ENCODE measurements at regions not wholly inside any gene's neighbourhood (a gene's known extent, or its start where the extent isn't known, plus 50 kb on each side); places are given as distances from the start of the nearest gene placed in this dataset.
"Not testable (repeated sequence)": the region's sequence is repeated elsewhere in the genome, so short reads cannot be mapped to it uniquely, and the experiment has no call there.

- ATAC-seq (ENCODE audit: low FRiP score) (no peak), DNase-seq (no peak)
- no peaks in the 10 kb centered on the region for H3K4me1 ChIP-seq (ENCODE audit: control insufficient read depth in 1 of 2, insufficient read depth in 2 of 2, low read length in 2 of 2)
- H3K36me3 ChIP-seq (ENCODE audit: control insufficient read depth in 1 of 2, insufficient read depth in 2 of 2, low read length in 1 of 2), result no peaks in the 10 kb centered on the region
- intact Hi-C loops (cut with DNase I), result no loop called here
- no peaks in the 10 kb centered on the region for H3K27me3 ChIP-seq (ENCODE audit: control insufficient read depth in 1 of 2, insufficient read depth in 2 of 2, low read length in 1 of 2)
- no peak overlapping the region for H3K4me3 ChIP-seq (ENCODE audit: low read length in 2 of 2)
- H3K27ac ChIP-seq (ENCODE audit: low read depth in 1 of 2, low read length in 2 of 2), result no peak overlapping the region
- WGBS, 2 donors, result 68 to 76% methylated on average over 5 of the region's 5 CpGs
- no peaks in the 10 kb centered on the region for H3K9me3 ChIP-seq (ENCODE audit: control insufficient read depth, low read length)
Measured at GRCh38 chr7:10483671-10484070, 490.0 kb upstream of the PHF14 start.

GRCh38 chr7:10484767-10485166, 488.9 kb upstream of the PHF14 start:
- no peak overlapping the region for H3K4me3 ChIP-seq (ENCODE audit: low read length in 2 of 2)
- H3K27ac ChIP-seq (ENCODE audit: low read depth in 1 of 2, low read length in 2 of 2), result no peak overlapping the region
- no peaks in the 10 kb centered on the region for H3K27me3 ChIP-seq (ENCODE audit: control insufficient read depth in 1 of 2, insufficient read depth in 2 of 2, low read length in 1 of 2)
- intact Hi-C loops (cut with DNase I), result no loop called here
- no peaks in the 10 kb centered on the region for H3K36me3 ChIP-seq (ENCODE audit: control insufficient read depth in 1 of 2, insufficient read depth in 2 of 2, low read length in 1 of 2)
- no peaks in the 10 kb centered on the region for H3K9me3 ChIP-seq (ENCODE audit: control insufficient read depth, low read length)
- no peak for ATAC-seq (ENCODE audit: low FRiP score)
- no peaks in the 10 kb centered on the region for H3K4me1 ChIP-seq (ENCODE audit: control insufficient read depth in 1 of 2, insufficient read depth in 2 of 2, low read length in 2 of 2)
- no peak for DNase-seq

- H3K36me3 ChIP-seq (ENCODE audit: control insufficient read depth in 1 of 2, insufficient read depth in 2 of 2, low read length in 1 of 2); H3K27ac ChIP-seq (ENCODE audit: low read depth in 1 of 2, low read length in 2 of 2); H3K4me1 ChIP-seq (ENCODE audit: control insufficient read depth in 1 of 2, insufficient read depth in 2 of 2, low read length in 2 of 2); intact Hi-C loops (cut with DNase I); DNase-seq; ATAC-seq (ENCODE audit: low FRiP score); H3K9me3 ChIP-seq (ENCODE audit: control insufficient read depth, low read length); H3K27me3 ChIP-seq (ENCODE audit: control insufficient read depth in 1 of 2, insufficient read depth in 2 of 2, low read length in 1 of 2); H3K4me3 ChIP-seq (ENCODE audit: low read length in 2 of 2): not testable (repeated sequence)
- WGBS, 2 donors, result 87 to 90% methylated on average over 18 of the region's 18 CpGs
Measured at GRCh38 chr7:10501206-10501884, 472.3 kb upstream of the PHF14 start.

- Histone ChIP-seq H3K4me3 (ENCODE audit: low read length in 2 of 2) (no peak overlapping the region), H3K36me3 (ENCODE audit: control insufficient read depth in 1 of 2, insufficient read depth in 2 of 2, low read length in 1 of 2) (no peaks in the 10 kb centered on the region), H3K9me3 (ENCODE audit: control insufficient read depth, low read length) (no peaks in the 10 kb centered on the region), H3K27me3 (ENCODE audit: control insufficient read depth in 1 of 2, insufficient read depth in 2 of 2, low read length in 1 of 2) (no peaks in the 10 kb centered on the region), H3K27ac (ENCODE audit: low read depth in 1 of 2, low read length in 2 of 2) (no peak overlapping the region), H3K4me1 (ENCODE audit: control insufficient read depth in 1 of 2, insufficient read depth in 2 of 2, low read length in 2 of 2) (no peaks in the 10 kb centered on the region)
- intact Hi-C loops (cut with DNase I), result no loop called here
- ATAC-seq (ENCODE audit: low FRiP score), result no peak
- no peak for DNase-seq
- WGBS, 2 donors, result 97% methylated on average over 2 of the region's 2 CpGs
Measured at GRCh38 chr7:10507032-10507431, 466.6 kb upstream of the PHF14 start.

GRCh38 chr7:10521306-10521705, 452.4 kb upstream of the PHF14 start:
- H3K36me3 ChIP-seq (ENCODE audit: control insufficient read depth in 1 of 2, insufficient read depth in 2 of 2, low read length in 1 of 2), result no peaks in the 10 kb centered on the region
- H3K27me3 ChIP-seq (ENCODE audit: control insufficient read depth in 1 of 2, insufficient read depth in 2 of 2, low read length in 1 of 2), result no peaks in the 10 kb centered on the region
- no peaks in the 10 kb centered on the region for H3K4me1 ChIP-seq (ENCODE audit: control insufficient read depth in 1 of 2, insufficient read depth in 2 of 2, low read length in 2 of 2)
- H3K27ac ChIP-seq (ENCODE audit: low read depth in 1 of 2, low read length in 2 of 2), result no peak overlapping the region
- DNase-seq, result no peak
- no peak for ATAC-seq (ENCODE audit: low FRiP score)
- 36 to 41% methylated on average over 2 of the region's 2 CpGs for WGBS, 2 donors
- H3K4me3 ChIP-seq (ENCODE audit: low read length in 2 of 2), result no peak overlapping the region
- intact Hi-C loops (cut with DNase I), result no loop called here
- H3K9me3 ChIP-seq (ENCODE audit: control insufficient read depth, low read length), result no peaks in the 10 kb centered on the region

- H3K4me3 ChIP-seq (ENCODE audit: low read length in 2 of 2); H3K27ac ChIP-seq (ENCODE audit: low read depth in 1 of 2, low read length in 2 of 2); H3K4me1 ChIP-seq (ENCODE audit: control insufficient read depth in 1 of 2, insufficient read depth in 2 of 2, low read length in 2 of 2); DNase-seq; intact Hi-C loops (cut with DNase I); ATAC-seq (ENCODE audit: low FRiP score); H3K36me3 ChIP-seq (ENCODE audit: control insufficient read depth in 1 of 2, insufficient read depth in 2 of 2, low read length in 1 of 2); H3K9me3 ChIP-seq (ENCODE audit: control insufficient read depth, low read length); H3K27me3 ChIP-seq (ENCODE audit: control insufficient read depth in 1 of 2, insufficient read depth in 2 of 2, low read length in 1 of 2): not testable (repeated sequence)
- WGBS, 2 donors, result 87 to 90% methylated on average over 13 of the region's 13 CpGs
Measured at GRCh38 chr7:10533429-10533828, 440.2 kb upstream of the PHF14 start.

GRCh38 chr7:10536561-10536960, 437.1 kb upstream of the PHF14 start:
- Histone ChIP-seq H3K9me3 (ENCODE audit: control insufficient read depth, low read length) (no peaks in the 10 kb centered on the region), H3K36me3 (ENCODE audit: control insufficient read depth in 1 of 2, insufficient read depth in 2 of 2, low read length in 1 of 2) (no peaks in the 10 kb centered on the region), H3K27ac (ENCODE audit: low read depth in 1 of 2, low read length in 2 of 2) (no peak overlapping the region), H3K4me3 (ENCODE audit: low read length in 2 of 2) (no peak overlapping the region), H3K27me3 (ENCODE audit: control insufficient read depth in 1 of 2, insufficient read depth in 2 of 2, low read length in 1 of 2) (peaks cover 0 to 2% of the 10 kb centered on the region in 2 donors), H3K4me1 (ENCODE audit: control insufficient read depth in 1 of 2, insufficient read depth in 2 of 2, low read length in 2 of 2) (no peaks in the 10 kb centered on the region)
- DNase-seq, result no peak
- ATAC-seq (ENCODE audit: low FRiP score), result no peak
- WGBS, 2 donors, result 31 to 40% methylated on average over 2 of the region's 2 CpGs
- intact Hi-C loops (cut with DNase I), result no loop called here

GRCh38 chr7:10537764-10538163, 435.9 kb upstream of the PHF14 start:
- Histone ChIP-seq H3K4me1 (ENCODE audit: control insufficient read depth in 1 of 2, insufficient read depth in 2 of 2, low read length in 2 of 2) (no peaks in the 10 kb centered on the region), H3K27me3 (ENCODE audit: control insufficient read depth in 1 of 2, insufficient read depth in 2 of 2, low read length in 1 of 2) (peaks cover 0 to 2% of the 10 kb centered on the region in 2 donors), H3K4me3 (ENCODE audit: low read length in 2 of 2) (no peak overlapping the region), H3K27ac (ENCODE audit: low read depth in 1 of 2, low read length in 2 of 2) (no peak overlapping the region), H3K9me3 (ENCODE audit: control insufficient read depth, low read length) (no peaks in the 10 kb centered on the region), H3K36me3 (ENCODE audit: control insufficient read depth in 1 of 2, insufficient read depth in 2 of 2, low read length in 1 of 2) (no peaks in the 10 kb centered on the region)
- WGBS, 2 donors, result 63 to 69% methylated on average over 3 of the region's 3 CpGs
- DNase-seq (no peak), ATAC-seq (ENCODE audit: low FRiP score) (no peak)
- intact Hi-C loops (cut with DNase I), result no loop called here

- Histone ChIP-seq H3K27ac (ENCODE audit: low read depth in 1 of 2, low read length in 2 of 2) (no peak overlapping the region), H3K27me3 (ENCODE audit: control insufficient read depth in 1 of 2, insufficient read depth in 2 of 2, low read length in 1 of 2) (no peaks in the 10 kb centered on the region), H3K4me1 (ENCODE audit: control insufficient read depth in 1 of 2, insufficient read depth in 2 of 2, low read length in 2 of 2) (no peaks in the 10 kb centered on the region), H3K36me3 (ENCODE audit: control insufficient read depth in 1 of 2, insufficient read depth in 2 of 2, low read length in 1 of 2) (no peaks in the 10 kb centered on the region), H3K4me3 (ENCODE audit: low read length in 2 of 2) (no peak overlapping the region), H3K9me3 (ENCODE audit: control insufficient read depth, low read length) (no peaks in the 10 kb centered on the region)
- DNase-seq (no peak), ATAC-seq (ENCODE audit: low FRiP score) (no peak)
- intact Hi-C loops (cut with DNase I), result no loop called here
- 91 to 93% methylated on average over 5 of the region's 5 CpGs for WGBS, 2 donors
Measured at GRCh38 chr7:10557375-10557774, 416.3 kb upstream of the PHF14 start.

All from aorta (tissue), 5 donors.